Stomach (tissue), 8 donors: ENCODE measurements at regions not wholly inside any gene's neighbourhood (a gene's known extent, or its start where the extent isn't known, plus 50 kb on each side); places are given as distances from the start of the nearest gene placed in this dataset.

Source experiments
- DNase-seq, 2 donors: peaks; one replicate each; pipeline versions ENCODE4 v3.0.0 to v3.0.0-alpha.2; 2013 to 2019
- H3K27ac ChIP-seq, 5 donors: fragments of 200-600 bp in 4 of 5; sonication (generic) in 4 of 5; one replicate each; pipeline ENCODE4 v1.5.1; 2013 to 2019; ENCODE audit warnings: mild to moderate bottlenecking in 1 of 5, moderate library complexity in 1 of 5
- H3K27me3 ChIP-seq, 3 donors: fragments of 200-600 bp; sonication (generic); one replicate each; pipeline ENCODE4 v1.5.1; 2017 to 2019; ENCODE audit warnings: mixed run types in 1 of 3
- H3K36me3 ChIP-seq, 4 donors: fragments of 200-600 bp; sonication (generic); 1 replicate in 3 of 4; 2 replicates in 1 of 4; pipeline ENCODE4 v1.5.1; 2016 to 2019
- H3K4me1 ChIP-seq, 4 donors: fragments of 200-600 bp; sonication (generic); one replicate each; pipeline ENCODE4 v1.5.1; 2016 to 2019
- H3K4me3 ChIP-seq, 4 donors: fragments of 200-600 bp; sonication (generic) in 3 of 4; one replicate each; pipeline ENCODE4 v1.5.1; 2016 to 2019; ENCODE audit warnings: mild to moderate bottlenecking in 1 of 4
- H3K9me3 ChIP-seq, 4 donors: fragments of 200-600 bp; sonication (generic); one replicate each; pipeline ENCODE4 v1.5.1; 2016 to 2019
- EP300 ChIP-seq: sonication (generic); formaldehyde crosslinking; IDR thresholded peaks from one replicate; pipeline ENCODE4 v1.6.1; 2017; ENCODE audit warnings: antibody characterized with exemption
- POLR2A ChIP-seq, 4 donors: fragments of 450-650 bp; IDR thresholded peaks; one replicate each; pipeline ENCODE4 v1.6.1; 2016; ENCODE audit warnings: antibody characterized with exemption in 4 of 4, control low read depth in 2 of 4, mild to moderate bottlenecking in 1 of 4, moderate library complexity in 1 of 4
- POLR2AphosphoS5 ChIP-seq, 3 donors: sonication (generic); formaldehyde crosslinking; IDR thresholded peaks; one replicate each; pipeline ENCODE4 v1.6.1; 2016; ENCODE audit warnings: antibody characterized with exemption in 3 of 3
- WGBS, 5 donors: extraction: QIAGEN DNeasy Blood & Tissue Kit in 3 of 5; methylation state at CpG; one replicate each; pipeline versions ENCODE4 v1.1.5 to v1.1.7; 2013 to 2018; 5-methylcytosine and 5-hydroxymethylcytosine counted together
- intact Hi-C: fragments of 100-400 bp; cut with DNase I; formaldehyde crosslinking; loops from one replicate; pipeline ENCODE4 v1.15.1; 2023; ENCODE audit warnings: low total_unique reads
- TF ChIP-seq, protein P1 (sequence below), 7 experiments: fragments of 450-650 bp in 4 of 7; fragments of 200-600 bp in 3 of 7; sonication (generic) in 3 of 7; IDR thresholded peaks; one replicate each; pipeline ENCODE4 v1.5.1; 2016 to 2019; ENCODE audit warnings: antibody characterized with exemption in 7 of 7, control low read depth in 2 of 7, mild to moderate bottlenecking in 1 of 7
- donor health status: healthy with polysubstance abuse.
- donor health status: Bipolar disorder and iron deficiency.
- donor health status: healthy.

DNA sequence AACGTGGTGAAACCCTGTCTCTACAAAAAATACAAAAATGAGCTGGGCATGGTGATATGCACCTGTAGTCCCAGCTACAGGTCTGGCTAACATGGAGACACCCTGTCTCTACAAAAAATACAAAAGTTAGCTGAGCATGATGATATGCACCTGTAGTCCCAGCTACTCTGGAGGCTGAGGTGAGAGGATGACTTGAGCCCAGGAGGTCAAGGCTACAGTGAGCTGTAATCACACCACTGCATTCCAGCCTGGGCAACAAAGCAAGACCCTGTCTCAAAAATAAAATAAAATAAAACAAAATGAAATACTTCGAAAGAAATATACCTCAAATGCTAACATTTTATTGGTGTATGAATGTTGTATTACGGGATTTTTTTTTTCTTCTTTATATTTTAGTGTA is 107.6 kb upstream of the EGLN3 start:
- intact Hi-C loops = no loop called here
- Histone ChIP-seq H3K27ac (no peak overlapping the region), H3K36me3 (no peaks in the 10 kb centered on the region), H3K9me3 (no peaks in the 10 kb centered on the region), H3K4me3 (no peak overlapping the region), H3K27me3 (peaks cover 0 to 15% (median 0%) of the 10 kb centered on the region in 3 donors), H3K4me1 (peaks cover 7 to 19% (median 16%) of the 10 kb centered on the region in 4 donors)
- TF ChIP-seq EP300 (no peak), POLR2A (IDR thresholded peaks at IDR 0.05) (no peak), POLR2AphosphoS5 (IDR thresholded peaks at IDR 0.05) (no peak)
- TF ChIP-seq, protein P1, sequence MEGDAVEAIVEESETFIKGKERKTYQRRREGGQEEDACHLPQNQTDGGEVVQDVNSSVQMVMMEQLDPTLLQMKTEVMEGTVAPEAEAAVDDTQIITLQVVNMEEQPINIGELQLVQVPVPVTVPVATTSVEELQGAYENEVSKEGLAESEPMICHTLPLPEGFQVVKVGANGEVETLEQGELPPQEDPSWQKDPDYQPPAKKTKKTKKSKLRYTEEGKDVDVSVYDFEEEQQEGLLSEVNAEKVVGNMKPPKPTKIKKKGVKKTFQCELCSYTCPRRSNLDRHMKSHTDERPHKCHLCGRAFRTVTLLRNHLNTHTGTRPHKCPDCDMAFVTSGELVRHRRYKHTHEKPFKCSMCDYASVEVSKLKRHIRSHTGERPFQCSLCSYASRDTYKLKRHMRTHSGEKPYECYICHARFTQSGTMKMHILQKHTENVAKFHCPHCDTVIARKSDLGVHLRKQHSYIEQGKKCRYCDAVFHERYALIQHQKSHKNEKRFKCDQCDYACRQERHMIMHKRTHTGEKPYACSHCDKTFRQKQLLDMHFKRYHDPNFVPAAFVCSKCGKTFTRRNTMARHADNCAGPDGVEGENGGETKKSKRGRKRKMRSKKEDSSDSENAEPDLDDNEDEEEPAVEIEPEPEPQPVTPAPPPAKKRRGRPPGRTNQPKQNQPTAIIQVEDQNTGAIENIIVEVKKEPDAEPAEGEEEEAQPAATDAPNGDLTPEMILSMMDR (IDR thresholded peaks at IDR 0.05) = no peak
- DNase-seq = no peak
- 91 to 97% (median 95%) methylated on average over 3 of the region's 3 CpGs for WGBS, 5 donors

DNA sequence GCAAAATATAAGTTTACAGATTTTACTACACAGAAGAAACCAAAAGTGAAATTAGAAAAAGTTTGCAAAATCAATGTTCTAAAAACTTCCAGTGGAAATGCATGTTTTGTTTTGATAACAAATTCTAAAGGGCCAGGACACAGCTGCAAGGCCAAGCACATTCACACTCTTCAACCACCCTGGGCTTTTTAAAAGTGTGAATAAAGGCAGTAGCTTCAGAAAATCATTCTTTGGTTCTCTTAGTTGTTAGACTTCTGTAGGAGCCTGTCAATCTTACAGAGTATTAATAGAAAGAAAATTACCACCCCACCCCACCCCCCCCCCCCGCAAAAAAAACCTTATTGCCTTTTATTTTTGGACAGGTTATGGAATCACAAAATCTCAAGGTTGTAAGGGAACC is 105.2 kb upstream of the EGLN3 start:
- no peak for DNase-seq
- H3K36me3 ChIP-seq = no peaks in the 10 kb centered on the region
- no peak overlapping the region for H3K27ac ChIP-seq
- H3K9me3 ChIP-seq = no peaks in the 10 kb centered on the region
- TF ChIP-seq POLR2A (IDR thresholded peaks at IDR 0.05) = no peak
- no peak for TF ChIP-seq EP300
- no peak overlapping the region for H3K4me3 ChIP-seq
- peaks cover 0 to 15% (median 0%) of the 10 kb centered on the region in 3 donors for H3K27me3 ChIP-seq
- intact Hi-C loops = no loop called here
- peaks cover 7 to 26% (median 16%) of the 10 kb centered on the region in 4 donors for H3K4me1 ChIP-seq
- 47 to 91% (median 62%) methylated on average over 1 of the region's 1 CpG for WGBS, 5 donors

DNA sequence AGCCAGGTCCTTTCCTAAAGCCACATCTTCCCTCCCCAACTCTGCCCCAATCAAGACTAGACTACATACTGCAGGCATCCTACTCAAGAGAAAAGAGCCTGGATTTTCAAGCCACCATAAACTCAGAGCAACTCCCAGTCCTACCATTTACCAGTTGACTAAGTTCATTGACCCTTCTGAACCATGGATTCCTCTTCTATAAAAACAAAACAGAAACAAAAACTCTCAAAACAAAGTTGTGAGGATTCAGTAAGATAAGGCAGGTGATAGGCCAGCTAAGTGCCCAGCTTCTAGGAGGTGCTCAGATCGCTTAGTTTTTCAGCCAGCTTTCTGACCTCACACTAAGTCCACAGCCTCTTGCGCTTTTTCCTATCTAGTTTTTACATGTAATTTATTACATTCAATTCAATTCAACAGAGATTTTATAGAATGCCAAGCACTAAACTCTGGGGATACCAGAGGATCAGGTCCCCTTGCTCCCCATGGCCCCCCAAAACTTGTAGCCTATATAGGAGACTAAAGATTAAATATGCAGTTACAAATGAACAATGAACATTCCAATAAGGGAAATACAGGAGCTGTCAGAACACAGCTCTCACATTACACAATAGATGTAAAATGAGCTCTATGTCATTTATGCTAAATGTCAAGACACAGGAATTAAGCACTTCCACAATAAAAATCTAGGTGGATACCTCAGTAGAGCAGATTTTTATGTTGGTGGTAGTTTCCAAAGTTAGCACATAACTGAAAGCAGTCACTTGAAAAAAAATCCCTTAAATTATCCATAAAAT is 104.5 kb upstream of the EGLN3 start:
- Histone ChIP-seq H3K4me3 (no peak overlapping the region), H3K36me3 (no peaks in the 10 kb centered on the region), H3K27me3 (peaks cover 0 to 13% (median 0%) of the 10 kb centered on the region in 3 donors), H3K9me3 (no peaks in the 10 kb centered on the region), H3K27ac (no peak overlapping the region), H3K4me1 (peaks cover 7 to 21% (median 11%) of the 10 kb centered on the region in 4 donors)
- no peak for DNase-seq
- intact Hi-C loops = no loop called here
- WGBS, 5 donors = 70 to 83% (median 80%) methylated on average over 2 of the region's 2 CpGs
- TF ChIP-seq EP300 (no peak), POLR2A (IDR thresholded peaks at IDR 0.05) (no peak), POLR2AphosphoS5 (IDR thresholded peaks at IDR 0.05) (no peak)
- TF ChIP-seq, protein P1 (IDR thresholded peaks at IDR 0.05) = no peak

DNA sequence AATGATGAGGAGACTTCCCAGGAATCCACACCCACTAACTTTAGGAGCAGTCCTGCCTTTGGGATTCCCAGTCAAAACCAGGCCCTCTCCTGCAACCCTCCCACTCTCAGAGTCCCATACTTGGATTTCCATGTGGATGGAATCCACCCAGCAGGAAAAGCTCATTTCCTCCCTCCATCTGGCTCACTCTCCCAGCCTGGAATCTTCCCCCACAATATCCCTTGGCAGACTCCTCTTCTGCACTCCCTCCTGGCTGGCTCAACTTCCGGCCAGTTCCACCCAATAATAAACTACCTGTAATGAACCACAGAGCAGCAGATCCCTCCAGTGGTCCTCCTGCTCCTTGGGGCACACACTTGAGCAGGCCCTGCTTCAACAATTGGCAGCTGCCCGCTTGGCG is 102.8 kb upstream of the EGLN3 start:
- 80 to 88% (median 82%) methylated on average over 3 of the region's 3 CpGs for WGBS, 5 donors
- peaks cover 0 to 10% (median 2%) of the 10 kb centered on the region in 4 donors for H3K4me1 ChIP-seq
- no peaks in the 10 kb centered on the region for H3K9me3 ChIP-seq
- DNase-seq = peak in 1 of 2 donors; percentile 86
- intact Hi-C loops = no loop called here
- H3K27me3 ChIP-seq = no peaks in the 10 kb centered on the region
- no peak overlapping the region for H3K4me3 ChIP-seq
- TF ChIP-seq, protein P1 (IDR thresholded peaks at IDR 0.05) = no peak
- no peak for TF ChIP-seq EP300
- no peak for TF ChIP-seq POLR2AphosphoS5 (IDR thresholded peaks at IDR 0.05)
- TF ChIP-seq POLR2A (IDR thresholded peaks at IDR 0.05) = no peak
- peak overlapping the region in 2 of 5 donors; percentile 3 to 16 for H3K27ac ChIP-seq
- no peaks in the 10 kb centered on the region for H3K36me3 ChIP-seq

DNA sequence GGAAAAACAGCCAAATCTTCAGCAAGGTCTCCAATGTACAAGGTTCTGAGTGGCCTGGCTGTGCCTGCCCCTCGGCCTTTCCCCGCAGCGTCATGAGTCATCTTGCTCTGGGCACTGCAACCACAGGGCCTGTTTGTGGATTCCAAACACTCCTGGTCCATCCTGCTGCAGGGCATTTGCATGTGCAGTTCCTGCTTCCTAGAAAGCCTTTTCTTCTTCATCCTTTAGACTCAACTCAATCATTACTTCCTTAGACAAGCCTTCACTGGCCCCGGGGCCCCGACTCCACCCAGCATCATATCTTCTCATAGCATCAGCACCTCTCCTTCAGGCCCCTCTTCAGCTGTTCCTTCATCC is 101.8 kb upstream of the EGLN3 start:
- Histone ChIP-seq H3K27me3 (no peaks in the 10 kb centered on the region), H3K36me3 (no peaks in the 10 kb centered on the region), H3K4me3 (no peak overlapping the region), H3K9me3 (no peaks in the 10 kb centered on the region), H3K4me1 (peaks cover 0 to 10% (median 2%) of the 10 kb centered on the region in 4 donors), H3K27ac (peak overlapping the region in 3 of 5 donors; percentile 16 to 48 (median 47))
- intact Hi-C loops = no loop called here
- WGBS, 5 donors = 82 to 87% (median 85%) methylated on average over 5 of the region's 5 CpGs
- peak in 1 of 2 donors; percentile 41 for DNase-seq
- TF ChIP-seq, protein P1 (IDR thresholded peaks at IDR 0.05) = no peak
- no peak for TF ChIP-seq POLR2A (IDR thresholded peaks at IDR 0.05)
